Stimulated activated CD8-positive, alpha-beta memory T cell treated with anti-CD3 and anti-CD28 coated beads, Interleukin-2, amount 100 ng/mL, for 48 hours (primary cell): ENCODE measurements at regions not wholly inside any gene's neighbourhood (a gene's known extent, or its start where the extent isn't known, plus 50 kb on each side); places are given as distances from the start of the nearest gene placed in this dataset.

Experiments used
- DNase-seq, 2 donors: peaks; one replicate each; pipeline ENCODE4 v3.0.0-alpha.2; 2020; ENCODE audit warnings: low read depth in 2 of 2

DNA sequence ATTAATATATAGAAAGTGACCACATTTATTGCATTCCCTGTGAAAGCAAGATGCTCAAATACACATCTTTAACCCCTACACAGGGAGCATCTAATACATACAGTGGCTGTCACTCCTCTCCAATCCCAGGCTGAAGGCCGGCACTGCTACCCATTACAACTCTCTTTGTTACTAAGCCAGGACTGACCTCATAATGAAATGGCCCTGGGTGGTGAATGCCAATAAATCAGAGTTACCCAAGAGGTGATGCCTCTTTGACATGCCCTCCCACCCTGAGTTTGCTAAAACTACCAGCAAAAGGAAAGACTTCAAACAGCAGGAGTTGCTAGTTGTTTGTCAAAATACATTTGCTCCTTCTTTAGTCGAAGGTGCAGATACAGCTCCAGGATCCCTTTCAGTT lies 214.2 kb downstream of the FOXA2 start:
- DNase-seq = no peak

DNA sequence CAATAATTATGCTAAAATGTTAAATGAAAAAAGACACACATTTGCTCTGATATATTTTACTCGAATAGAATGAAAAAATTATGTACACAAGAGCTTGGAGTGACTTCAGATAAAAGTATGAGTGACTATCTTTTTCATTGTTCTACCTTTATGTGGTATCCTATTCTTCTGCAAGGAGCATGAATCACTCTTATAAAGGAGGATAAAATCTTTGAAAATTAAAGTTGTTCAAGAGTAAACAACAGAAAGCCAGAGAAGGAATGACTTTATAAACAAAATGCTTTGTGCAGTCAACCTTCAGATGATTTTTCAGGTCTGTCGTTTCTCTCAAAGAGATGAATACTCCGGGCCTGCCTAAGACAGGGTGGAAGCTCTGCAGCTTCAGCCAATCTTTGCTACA lies 215.3 kb downstream of the FOXA2 start:
- no peak for DNase-seq

DNA sequence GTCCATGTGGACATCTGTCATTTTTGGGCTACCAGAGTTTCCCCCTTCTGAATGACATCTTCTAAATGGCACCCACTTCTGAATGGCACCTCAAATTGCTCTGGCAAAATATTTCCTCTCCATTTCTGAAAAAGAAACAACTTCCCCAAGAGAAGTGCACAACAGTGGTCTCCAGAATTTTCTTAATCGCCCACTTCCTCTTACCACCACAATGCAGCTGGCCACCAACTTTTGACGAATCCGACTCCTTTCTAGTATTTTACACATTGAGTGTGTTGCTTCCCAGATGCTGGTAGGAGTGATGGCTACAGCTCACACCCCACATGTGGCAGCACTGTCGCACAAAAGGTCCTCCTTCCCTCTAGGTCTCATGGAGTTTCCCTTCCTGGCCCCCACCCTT lies 216.1 kb downstream of the FOXA2 start:
- DNase-seq = no peak

DNA sequence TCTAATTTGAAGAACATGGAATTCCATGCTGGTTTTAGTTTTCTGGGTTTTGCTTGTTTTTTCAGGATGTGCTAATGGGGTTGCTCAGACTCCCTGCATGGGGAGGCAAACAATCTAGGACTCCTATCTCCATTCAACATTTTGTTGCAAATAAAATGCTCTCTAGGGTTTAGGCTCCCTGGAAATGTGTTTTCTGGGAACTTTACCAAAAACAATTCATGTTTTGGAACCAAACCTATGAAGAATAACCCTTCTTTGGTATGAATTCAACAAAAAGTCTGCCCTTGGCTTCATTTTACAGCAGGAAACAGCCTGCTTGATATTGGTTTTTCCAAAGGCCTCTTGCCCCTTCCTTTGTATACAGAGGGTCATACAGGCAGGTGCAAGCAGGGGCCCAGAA lies 217.7 kb downstream of the FOXA2 start:
- DNase-seq = no peak

DNA sequence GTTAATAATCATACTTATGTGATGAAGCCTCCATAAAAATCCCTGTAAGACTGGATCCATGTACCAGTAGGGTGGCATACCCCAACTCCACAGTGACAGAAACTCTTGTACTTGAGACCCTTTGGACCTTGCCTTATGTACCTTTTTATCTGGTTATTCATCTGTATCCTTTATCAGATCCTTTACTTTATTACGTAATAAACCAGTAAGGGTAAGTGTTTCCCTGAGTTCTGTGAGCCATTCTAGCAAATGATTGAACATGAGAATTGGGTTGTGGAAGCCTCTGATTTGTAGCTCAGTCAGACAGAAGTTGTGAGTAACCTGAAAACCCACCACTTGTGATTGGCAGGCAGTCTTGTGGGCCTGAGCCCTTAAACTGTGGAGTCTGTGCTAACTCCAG lies 229.7 kb downstream of the FOXA2 start:
- DNase-seq = no peak

DNA sequence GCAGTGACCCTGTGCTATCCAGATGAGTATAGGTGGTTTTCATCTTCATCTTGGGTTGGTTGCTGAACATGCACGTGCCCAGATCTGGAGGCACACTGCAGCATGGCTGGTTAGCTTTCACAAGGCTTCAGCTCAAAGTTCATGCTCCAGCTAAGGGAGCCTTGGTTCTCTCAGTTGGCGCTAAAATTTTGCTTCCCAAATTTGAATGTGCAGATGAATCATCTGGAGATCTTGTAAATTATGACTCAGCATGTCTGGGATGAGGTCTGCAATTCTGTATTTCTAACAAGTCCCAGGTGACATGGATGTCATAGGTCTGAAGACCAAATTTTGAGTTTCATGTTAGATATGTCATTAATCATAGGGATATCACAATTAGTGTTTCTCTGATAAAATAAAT lies 230.8 kb downstream of the FOXA2 start:
- DNase-seq = no peak

DNA sequence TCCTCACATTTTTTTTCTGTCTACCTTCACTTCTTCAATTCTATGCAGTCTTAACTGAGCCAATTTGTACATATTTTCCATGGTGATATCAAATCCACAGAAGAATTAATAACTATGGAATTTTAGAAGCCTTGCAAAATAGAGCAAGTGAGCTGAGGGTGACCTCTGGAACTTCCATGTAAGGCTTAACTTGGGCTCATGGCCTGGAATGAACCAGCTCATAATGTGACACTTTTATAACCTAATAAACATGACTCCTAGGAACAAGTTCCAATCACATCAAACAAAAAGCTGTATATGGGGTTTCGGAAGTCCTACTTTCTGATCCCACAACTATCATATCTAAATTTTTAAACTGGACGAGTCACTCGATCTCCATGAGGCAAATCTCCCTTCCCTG lies 232.4 kb downstream of the FOXA2 start:
- DNase-seq = no peak

DNA sequence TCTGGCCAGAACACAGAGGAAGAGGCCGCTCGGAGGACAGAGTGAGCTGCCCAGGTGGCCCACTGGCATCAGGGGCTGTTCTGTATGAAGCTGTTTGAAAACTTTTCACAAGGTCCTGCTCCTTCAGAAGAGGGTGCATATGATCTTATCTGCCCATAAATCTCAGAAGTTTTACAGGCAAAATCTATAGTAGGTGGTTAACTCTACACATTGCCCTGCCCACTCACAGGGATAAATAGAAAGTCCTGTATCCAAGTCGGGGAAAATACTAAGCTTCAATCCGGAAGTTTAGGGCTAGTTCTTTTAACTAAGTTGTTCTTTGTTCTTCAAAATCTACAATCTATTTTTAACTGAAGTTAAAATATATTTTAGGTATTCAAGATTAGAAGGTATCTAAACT lies 233.7 kb downstream of the FOXA2 start:
- DNase-seq = no peak

DNA sequence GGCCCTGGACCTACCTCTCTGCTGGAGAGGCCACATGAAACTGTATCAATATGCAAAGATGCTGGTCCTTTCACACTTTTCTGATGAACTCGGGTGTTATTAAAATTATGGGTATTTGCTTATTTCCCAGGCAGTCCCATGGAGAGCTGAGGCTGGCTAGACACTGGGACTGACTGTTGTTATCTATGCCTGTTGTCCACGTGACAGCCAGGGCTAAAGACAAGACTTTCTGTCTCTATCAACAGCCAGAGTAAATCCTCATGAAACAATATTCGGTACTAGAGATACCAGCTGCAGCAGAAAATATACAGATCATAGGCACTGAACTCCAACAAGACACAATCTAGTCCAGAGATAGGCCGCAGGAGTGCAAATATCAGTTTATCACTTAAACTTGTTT lies 236.4 kb downstream of the FOXA2 start:
- no peak for DNase-seq

DNA sequence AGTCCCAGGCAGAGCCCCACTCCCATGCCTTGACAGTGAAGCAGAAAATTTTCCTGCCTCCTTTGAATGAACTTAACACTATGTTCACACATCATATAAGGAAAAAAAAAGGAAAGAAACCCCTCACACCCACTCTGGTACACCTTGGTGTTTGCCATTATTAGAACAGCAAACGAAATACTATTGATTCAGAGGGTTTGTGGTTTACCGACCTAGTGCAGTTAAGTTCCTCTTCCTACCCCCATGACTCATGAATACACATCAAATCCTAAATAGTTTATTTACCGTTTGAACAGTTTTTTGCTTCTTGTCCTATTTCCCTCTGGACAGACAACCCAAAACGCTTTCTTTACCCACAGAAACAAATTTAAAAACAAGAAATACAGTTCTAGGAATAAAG lies 237.7 kb downstream of the FOXA2 start:
- DNase-seq = no peak

DNA sequence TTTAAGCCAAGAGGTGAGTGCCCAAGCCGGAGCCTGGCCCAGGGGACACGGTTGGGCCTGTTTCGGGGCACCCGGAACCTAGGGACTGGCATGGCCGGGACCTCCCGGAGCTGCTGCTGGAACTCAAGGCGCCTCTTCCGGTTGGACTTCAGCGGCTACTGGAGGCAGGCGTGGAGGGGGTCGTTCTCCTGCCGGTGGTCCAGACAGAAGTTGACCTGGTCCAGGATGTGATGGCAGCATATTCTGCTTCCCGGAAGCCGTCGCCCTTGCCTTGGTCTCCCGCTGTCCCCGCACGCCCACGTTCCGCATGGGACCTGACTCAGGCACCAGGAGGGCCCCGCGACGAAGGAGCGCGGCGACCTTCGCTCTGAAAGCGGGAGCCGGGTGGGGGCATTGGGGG lies 240.8 kb downstream of the FOXA2 start:
- no peak for DNase-seq

DNA sequence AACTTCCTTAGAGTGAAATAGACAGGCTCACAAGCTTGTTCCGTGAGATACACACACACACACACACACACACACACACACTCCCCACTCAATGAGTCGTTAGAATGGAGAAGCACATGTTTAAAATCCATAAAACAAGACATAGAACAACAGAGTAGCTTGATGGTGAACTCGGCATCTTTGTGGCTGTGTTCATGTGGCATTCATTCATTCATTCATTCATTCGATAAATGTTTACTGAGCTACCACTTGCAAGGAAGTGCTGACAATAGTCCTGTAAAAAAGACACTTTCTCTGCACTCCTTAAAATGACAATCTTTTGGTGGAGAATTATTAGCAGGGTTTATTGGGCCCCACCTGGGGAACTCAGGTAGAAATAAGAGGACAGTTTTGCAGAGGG lies 242.0 kb downstream of the FOXA2 start:
- DNase-seq = no peak

DNA sequence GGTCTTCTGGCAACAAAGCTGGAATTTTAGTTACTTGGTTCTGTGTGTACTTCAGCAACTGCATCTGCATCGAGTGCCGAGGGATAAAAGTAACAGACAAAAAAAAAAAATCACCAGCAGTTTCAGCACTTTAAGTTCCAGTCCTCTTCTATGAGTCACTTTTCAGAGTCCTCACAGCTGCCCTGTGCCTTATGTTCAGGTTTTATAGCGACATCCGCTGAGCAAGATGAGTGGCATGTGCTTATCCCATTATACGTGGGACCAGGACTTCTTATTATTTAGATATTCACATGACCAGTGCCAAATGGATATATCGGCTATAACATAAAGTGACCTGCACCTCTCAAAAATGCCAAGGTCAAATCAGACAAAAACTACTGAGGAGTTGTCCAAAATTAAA lies 242.9 kb downstream of the FOXA2 start:
- DNase-seq = no peak

DNA sequence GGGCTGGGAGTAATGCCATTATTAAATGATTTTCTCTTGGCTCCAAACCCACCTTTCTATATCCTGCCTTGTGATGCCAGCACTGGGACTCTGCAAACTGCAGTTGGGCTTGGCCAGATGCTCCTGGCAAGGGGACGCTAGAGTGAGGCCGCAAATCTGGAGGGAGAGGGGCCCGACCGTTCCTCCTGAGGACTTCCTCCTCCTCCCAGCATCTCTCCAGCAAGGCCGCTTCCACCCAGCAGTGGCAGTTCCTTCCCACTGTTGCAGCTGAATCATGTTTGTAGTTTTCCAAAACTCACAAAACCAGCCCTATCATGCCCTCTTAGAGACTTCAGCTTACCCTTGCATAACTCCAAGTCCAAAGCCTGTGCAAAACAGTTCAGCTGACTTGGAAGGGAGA lies 244.4 kb downstream of the FOXA2 start:
- no peak for DNase-seq

DNA sequence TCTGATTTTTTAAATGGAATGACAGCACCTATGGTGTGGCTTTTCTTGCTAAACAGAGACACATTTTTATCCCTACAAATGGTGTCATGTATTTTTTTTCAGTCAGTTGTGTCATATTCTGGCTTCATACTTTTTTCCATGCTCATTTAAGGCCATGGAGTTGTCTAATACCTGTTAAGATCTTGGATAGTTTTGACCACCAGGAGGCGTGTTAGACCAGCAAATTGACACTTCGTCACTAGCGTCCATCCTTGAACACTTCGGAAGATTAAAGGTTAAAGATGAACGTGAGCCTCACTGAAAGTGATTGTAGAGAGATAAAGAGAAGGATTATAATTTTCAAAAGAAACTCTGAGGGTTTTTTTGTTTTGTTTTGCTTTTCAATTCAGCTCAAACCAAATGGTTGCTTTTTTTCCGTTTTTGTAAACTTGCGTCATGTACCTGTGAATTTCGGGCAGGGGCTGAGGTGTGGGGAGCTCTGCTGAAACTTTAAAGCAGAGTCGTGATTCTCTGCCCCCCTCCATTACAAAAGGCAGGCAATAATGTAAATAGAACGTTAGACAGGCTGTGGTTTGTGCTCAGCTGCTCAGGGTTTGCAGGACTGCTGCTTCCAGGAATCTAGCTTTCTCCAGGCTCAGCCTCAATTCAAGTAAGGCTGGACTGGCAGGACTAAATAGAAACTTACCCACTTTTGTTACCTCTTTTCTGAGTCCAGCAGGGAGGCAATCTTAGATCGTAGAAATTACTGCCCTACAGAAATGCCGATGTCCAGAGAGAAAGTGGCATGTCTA lies 245.1 kb downstream of the FOXA2 start:
- DNase-seq = peak in 1 of 2 donors; percentile 3

DNA sequence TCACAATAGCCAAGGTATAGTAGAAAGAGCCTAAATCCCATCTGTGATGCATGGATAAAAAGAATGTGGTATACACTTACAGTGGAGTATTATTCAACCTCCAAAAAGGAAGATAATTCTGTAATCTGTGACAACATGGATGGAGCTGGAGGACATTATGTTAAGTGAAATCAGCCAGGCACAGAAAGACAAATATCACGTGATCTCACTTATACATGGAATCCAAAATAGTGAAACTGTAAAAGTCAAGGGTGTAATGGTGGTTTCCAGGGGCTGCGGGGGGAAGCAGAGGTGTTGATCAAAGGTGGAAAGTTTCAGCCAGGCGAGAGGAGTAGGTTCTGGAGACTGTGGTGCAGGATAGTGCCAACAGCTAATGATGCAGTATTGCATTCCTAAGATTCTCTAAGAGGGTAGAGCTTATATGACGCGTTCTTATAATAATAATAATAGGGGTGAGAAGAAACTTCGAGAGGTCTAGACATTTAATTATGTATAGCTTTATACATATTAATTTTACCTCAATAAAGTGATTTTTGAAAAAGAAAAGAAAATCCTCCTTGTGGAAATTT lies 246.1 kb downstream of the FOXA2 start:
- DNase-seq = no peak

DNA sequence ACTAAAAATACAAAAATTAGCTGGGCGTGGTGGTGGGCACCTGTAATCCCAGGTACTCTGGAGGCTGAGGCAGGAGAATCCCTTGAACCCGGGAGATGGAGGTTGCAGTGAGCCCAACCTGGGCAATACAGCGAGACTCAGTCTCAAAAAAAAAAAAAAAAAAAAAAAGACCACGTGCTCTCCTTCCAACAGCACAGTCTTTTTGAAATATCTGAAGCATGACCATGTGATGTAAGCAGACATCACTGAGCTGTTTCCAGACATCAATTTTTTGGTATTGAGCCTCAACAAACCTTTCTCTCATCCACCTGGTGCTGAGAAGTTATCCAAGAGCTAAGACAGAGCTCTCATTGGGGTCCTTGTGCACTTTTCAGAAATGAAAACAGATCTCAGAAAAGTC lies 249.2 kb downstream of the FOXA2 start:
- no peak for DNase-seq

DNA sequence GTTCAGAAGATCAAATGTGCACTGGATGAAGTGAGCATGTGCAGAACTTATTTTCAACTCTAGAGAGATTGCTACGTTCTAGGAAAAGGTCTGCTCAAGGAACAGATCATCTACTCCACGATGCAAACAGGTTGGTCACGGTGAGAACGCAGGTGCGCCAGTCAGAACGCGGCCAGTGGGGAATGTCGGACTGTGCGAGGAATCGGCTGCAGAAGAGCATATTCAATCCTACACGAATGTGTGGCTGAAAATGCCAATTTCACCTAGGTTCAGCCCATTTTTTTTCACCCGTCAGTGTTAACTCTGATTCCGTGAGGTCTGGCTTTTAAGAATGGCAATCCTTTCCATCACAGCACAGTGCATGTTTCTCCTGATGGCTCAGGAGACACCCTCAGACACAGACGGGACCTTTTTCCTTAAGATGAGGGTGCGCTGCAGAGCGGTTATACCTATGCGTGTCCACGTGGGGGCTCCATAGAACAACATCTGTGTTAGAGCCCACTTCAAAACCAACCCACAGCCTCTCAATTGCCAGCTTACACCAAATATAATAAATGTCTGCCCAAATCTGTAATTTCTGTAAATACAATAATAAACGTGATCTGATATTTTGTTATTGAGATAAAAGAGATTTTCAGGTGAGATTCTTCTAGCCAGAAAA lies 250.4 kb downstream of the FOXA2 start:
- DNase-seq = peak; percentile 14 to 23

DNA sequence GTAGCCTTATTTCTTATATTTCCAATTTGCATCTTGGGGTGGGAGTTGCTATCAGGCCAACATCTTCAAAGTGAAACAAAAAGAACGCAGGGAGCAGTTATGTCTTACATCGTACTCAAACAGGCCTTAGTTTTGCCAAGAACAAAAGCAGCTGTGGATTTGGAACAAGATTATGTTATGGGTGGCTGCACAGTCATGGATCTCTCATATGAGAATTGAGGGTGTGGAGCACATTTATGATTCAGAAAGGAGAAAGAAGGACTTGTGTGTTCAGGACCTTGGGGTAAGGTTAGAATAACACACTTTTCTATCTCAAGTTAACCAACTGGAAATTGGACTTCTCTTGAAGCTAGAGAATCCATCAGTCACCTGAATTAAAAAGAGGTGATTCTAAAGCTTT lies 259.9 kb downstream of the FOXA2 start:
- no peak for DNase-seq

DNA sequence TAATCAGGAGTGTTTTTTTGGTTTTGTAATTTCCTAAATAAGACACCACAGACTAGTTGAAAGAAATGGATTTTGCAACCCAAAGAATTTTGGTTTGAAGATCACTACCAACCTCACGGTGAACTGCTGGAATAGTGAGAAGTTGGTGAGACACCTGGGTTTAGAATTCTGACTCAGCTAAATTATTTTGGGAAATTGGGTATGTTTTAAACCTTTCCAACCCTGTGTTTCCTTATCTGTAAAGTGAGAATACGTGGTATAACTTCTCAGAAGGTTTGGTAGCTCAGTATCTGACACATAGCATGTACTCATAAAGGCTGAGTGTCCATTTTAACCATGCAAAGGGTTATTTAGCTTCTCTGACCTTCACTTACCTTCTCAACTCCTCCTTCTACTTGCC lies 261.9 kb downstream of the FOXA2 start:
- DNase-seq = no peak

DNA sequence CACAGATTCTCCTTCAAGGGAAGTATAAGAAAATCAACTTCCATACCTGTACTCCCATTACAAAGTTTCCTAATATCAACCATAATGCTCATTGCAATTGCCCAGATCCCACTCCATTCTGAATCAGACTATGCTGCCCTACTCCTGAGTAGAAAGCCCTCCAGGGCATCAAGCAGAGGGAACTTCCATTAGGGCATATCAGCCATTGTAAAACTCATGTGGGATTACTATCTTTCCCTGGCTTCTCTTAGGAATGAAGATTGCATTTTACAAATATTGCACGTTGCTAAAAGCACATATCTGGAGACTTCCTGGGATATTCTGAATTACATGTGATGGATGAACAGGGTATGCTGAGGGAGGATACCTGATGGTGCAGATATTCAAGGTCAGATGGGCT lies 263.2 kb downstream of the FOXA2 start:
- DNase-seq = no peak

DNA sequence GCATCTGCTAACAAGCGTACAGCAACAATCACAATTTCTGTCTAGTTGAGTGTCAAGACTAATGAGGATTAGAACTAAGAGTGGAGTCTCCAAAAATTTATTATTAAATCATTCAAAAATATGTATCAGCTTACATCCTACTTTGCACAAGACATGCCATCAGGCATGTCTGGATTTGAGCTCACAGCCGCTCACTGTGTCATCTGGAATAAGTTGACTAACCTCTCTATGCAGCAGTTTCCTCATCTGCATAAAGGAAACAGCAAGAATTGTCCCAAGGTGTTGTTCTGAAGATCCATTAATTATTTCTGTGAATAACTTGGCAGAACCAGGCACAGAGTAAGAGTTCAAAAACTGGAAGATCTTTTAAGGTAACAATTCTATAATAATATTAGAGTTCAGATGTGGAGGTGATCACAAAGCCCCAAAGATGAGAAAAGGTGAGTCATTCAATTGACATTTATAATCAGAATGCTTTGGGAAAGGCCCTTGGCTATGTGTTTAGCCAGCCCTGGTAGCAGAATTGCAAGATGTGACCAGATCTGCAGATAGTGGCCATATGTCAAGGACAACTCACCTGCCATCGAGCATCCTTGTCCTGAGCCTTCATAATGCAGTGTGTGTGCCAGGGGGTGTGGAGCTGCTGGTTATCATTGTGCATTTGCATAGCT lies 264.0 kb downstream of the FOXA2 start:
- no peak for DNase-seq

DNA sequence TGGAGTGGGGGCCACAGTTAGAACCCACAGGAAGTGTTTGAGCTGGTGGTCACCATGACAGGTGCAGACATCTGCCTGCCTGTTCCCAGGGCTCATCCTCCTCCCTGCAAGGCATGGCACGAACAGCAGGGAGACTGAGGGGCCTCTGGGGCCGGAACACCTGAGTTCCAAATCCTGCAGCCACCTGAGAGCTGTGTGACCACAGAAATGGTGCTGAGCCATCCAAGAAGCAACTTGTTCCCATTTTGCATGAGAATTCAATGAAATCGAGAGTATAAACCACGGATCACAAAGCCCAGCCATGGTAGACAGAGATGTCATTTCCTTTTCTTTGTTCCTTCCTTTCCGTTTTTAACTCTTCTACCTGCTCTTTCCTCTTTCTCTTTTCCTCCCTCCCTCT lies 268.6 kb downstream of the FOXA2 start:
- DNase-seq = no peak
